ENCODE measurements at regions not wholly inside any gene's neighbourhood (a gene's known extent, or its start where the extent isn't known, plus 50 kb on each side); places are given as distances from the start of the nearest gene placed in this dataset.

- TF ChIP-seq CTCF (IDR thresholded peaks at IDR 0.05; ENCODE audit: extremely low read depth, missing control alignments) = no peak
- DNase-seq (ENCODE audit: low spot score) = no peak
Observed at GRCh38 chr17:73982871-73983270, 220.6 kb upstream of the RPL38 start.

GRCh38 chr17:73983621-73984400, 219.7 kb upstream of the RPL38 start:
- DNase-seq (ENCODE audit: low spot score) = no peak
- no peak for TF ChIP-seq CTCF (IDR thresholded peaks at IDR 0.05; ENCODE audit: extremely low read depth, missing control alignments)

- DNase-seq (ENCODE audit: low spot score) = peak; percentile 28
Observed at GRCh38 chr17:73984941-73985340, 218.5 kb upstream of the RPL38 start.

GRCh38 chr17:73985466-73986015, 217.9 kb upstream of the RPL38 start:
- no peak for DNase-seq (ENCODE audit: low spot score)
- no peak for TF ChIP-seq CTCF (IDR thresholded peaks at IDR 0.05; ENCODE audit: extremely low read depth, missing control alignments)

More at GRCh38 chr17:73984941-73985340, 218.5 kb upstream of the RPL38 start:
- no peak for TF ChIP-seq CTCF (IDR thresholded peaks at IDR 0.05; ENCODE audit: extremely low read depth, missing control alignments)

- no peak for DNase-seq (ENCODE audit: low spot score)
- TF ChIP-seq CTCF (IDR thresholded peaks at IDR 0.05; ENCODE audit: extremely low read depth, missing control alignments) = no peak
Observed at GRCh38 chr17:73986641-73987177, 216.8 kb upstream of the RPL38 start.

- TF ChIP-seq CTCF (IDR thresholded peaks at IDR 0.05; ENCODE audit: extremely low read depth, missing control alignments) = no peak
- no peak for DNase-seq (ENCODE audit: low spot score)
Observed at GRCh38 chr17:73987395-73987794, 216.1 kb upstream of the RPL38 start.

GRCh38 chr17:73987845-73988509, 215.5 kb upstream of the RPL38 start:
- TF ChIP-seq CTCF (IDR thresholded peaks at IDR 0.05; ENCODE audit: extremely low read depth, missing control alignments) = no peak
- no peak for DNase-seq (ENCODE audit: low spot score)

Measured in GM20000 (cell line).